ENCODE measurements at regions not wholly inside any gene's neighbourhood (a gene's known extent, or its start where the extent isn't known, plus 50 kb on each side); places are given as distances from the start of the nearest gene placed in this dataset.
"Not testable (repeated sequence)": the region's sequence is repeated elsewhere in the genome, so short reads cannot be mapped to it uniquely, and the experiment has no call there.

- Histone ChIP-seq H3K9me3 (no peaks in the 10 kb centered on the region), H3K27ac (no peak overlapping the region), H3K36me3 (ENCODE audit: low read depth, missing control alignments) (no peaks in the 10 kb centered on the region), H3K4me1 (no peaks in the 10 kb centered on the region), H3K27me3 (no peaks in the 10 kb centered on the region), H3K4me3 (no peak overlapping the region)
- TF ChIP-seq POLR2A (IDR thresholded peaks at IDR 0.05): no peak
- TF ChIP-seq CTCF (IDR thresholded peaks at IDR 0.05): no peak
- WGBS, 2 donors: 70 to 75% methylated on average over 3 of the region's 3 CpGs
- DNase-seq: no peak
- intact Hi-C loops (cut with DNase I; ENCODE audit: low total_unique reads): no loop called here
Measured at GRCh38 chr16:22645868-22646267, 135.2 kb downstream of the NPIPB5 start.

- no peak overlapping the region for H3K4me3 ChIP-seq
- intact Hi-C loops (cut with DNase I; ENCODE audit: low total_unique reads): no loop called here
- WGBS, 2 donors: 54 to 59% methylated on average over 7 of the region's 7 CpGs
- H3K36me3 ChIP-seq (ENCODE audit: low read depth, missing control alignments): no peaks in the 10 kb centered on the region
- no peak overlapping the region for H3K27ac ChIP-seq
- TF ChIP-seq CTCF (IDR thresholded peaks at IDR 0.05) (no peak), POLR2A (IDR thresholded peaks at IDR 0.05) (no peak)
- no peaks in the 10 kb centered on the region for H3K27me3 ChIP-seq
- no peak for DNase-seq
- no peaks in the 10 kb centered on the region for H3K4me1 ChIP-seq
- no peaks in the 10 kb centered on the region for H3K9me3 ChIP-seq
Measured at GRCh38 chr16:22646948-22647556, 136.4 kb downstream of the NPIPB5 start.

- WGBS, 2 donors: 80 to 89% methylated on average over 4 of the region's 4 CpGs
- H3K9me3 ChIP-seq: no peaks in the 10 kb centered on the region
- H3K4me1 ChIP-seq: no peaks in the 10 kb centered on the region
- intact Hi-C loops (cut with DNase I; ENCODE audit: low total_unique reads): no loop called here
- no peaks in the 10 kb centered on the region for H3K27me3 ChIP-seq
- no peak overlapping the region for H3K4me3 ChIP-seq
- H3K36me3 ChIP-seq (ENCODE audit: low read depth, missing control alignments): no peaks in the 10 kb centered on the region
- no peak for DNase-seq
- TF ChIP-seq POLR2A (IDR thresholded peaks at IDR 0.05): no peak
- no peak for TF ChIP-seq CTCF (IDR thresholded peaks at IDR 0.05)
- H3K27ac ChIP-seq: no peak overlapping the region
Measured at GRCh38 chr16:22648141-22648540, 137.4 kb downstream of the NPIPB5 start.

- H3K27me3 ChIP-seq: no peaks in the 10 kb centered on the region
- no peaks in the 10 kb centered on the region for H3K9me3 ChIP-seq
- H3K27ac ChIP-seq: no peak overlapping the region
- no peaks in the 10 kb centered on the region for H3K36me3 ChIP-seq (ENCODE audit: low read depth, missing control alignments)
- H3K4me1 ChIP-seq: no peaks in the 10 kb centered on the region
- no peak for DNase-seq
- 90 to 92% methylated on average over 4 of the region's 4 CpGs for WGBS, 2 donors
- TF ChIP-seq CTCF (IDR thresholded peaks at IDR 0.05): no peak
- no peak for TF ChIP-seq POLR2A (IDR thresholded peaks at IDR 0.05)
- no peak overlapping the region for H3K4me3 ChIP-seq
- intact Hi-C loops (cut with DNase I; ENCODE audit: low total_unique reads): no loop called here
Measured at GRCh38 chr16:22648941-22649340, 138.2 kb downstream of the NPIPB5 start.

GRCh38 chr16:22651111-22651817 is 140.6 kb downstream of the NPIPB5 start:
- H3K4me1 ChIP-seq; H3K36me3 ChIP-seq (ENCODE audit: low read depth, missing control alignments); DNase-seq; H3K27me3 ChIP-seq; intact Hi-C loops (cut with DNase I; ENCODE audit: low total_unique reads); H3K4me3 ChIP-seq; H3K27ac ChIP-seq; H3K9me3 ChIP-seq: not testable (repeated sequence)
- WGBS, 2 donors: 89 to 93% methylated on average over 6 of the region's 6 CpGs

All from testis (tissue), 2 donors.